Cardiac fibroblast (primary cell): ENCODE measurements at regions not wholly inside any gene's neighbourhood (a gene's known extent, or its start where the extent isn't known, plus 50 kb on each side); places are given as distances from the start of the nearest gene placed in this dataset.

Experiments
- DNase-seq, 2 donors: peaks; one replicate each; pipeline versions ENCODE4 v3.0.0 to v3.0.0-alpha.2; 2010; ENCODE audit warnings: low read depth in 2 of 2
- H3K4me3 ChIP-seq, 2 donors: replicated peaks in 1 of 2; 1 replicate in 1 of 2; 2 replicates in 1 of 2; pipeline ENCODE4 v1.5.1; 2011; ENCODE audit warnings: low read depth in 2 of 2, low read length in 2 of 2, mild to moderate bottlenecking in 2 of 2, moderate library complexity in 1 of 2
- TF ChIP-seq, protein P1 (sequence below): IDR thresholded peaks from one replicate; pipeline ENCODE4 v1.5.1; 2011; ENCODE audit warnings: low read depth, mild to moderate bottlenecking, low read length, inconsistent platforms

DNA sequence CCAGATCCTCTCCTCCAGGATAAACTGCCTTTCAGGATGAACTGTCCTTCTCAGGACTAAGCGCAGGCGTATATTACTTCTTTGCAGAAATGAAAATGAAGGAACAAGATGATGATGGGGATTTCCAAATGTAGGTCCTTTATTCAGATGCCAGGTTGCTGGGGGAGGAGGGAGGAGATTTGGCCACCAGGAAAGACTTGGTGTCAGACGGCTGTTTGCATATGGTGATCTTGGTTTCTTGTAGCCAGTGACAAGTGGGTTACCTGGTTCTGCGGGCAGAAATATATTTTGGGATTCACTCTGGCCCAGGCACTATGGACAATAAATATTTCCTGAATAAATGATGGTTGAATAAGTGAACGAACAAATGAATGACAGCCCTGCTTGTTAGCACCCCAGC is 243.4 kb downstream of the MIAT start:
- TF ChIP-seq, protein P1, sequence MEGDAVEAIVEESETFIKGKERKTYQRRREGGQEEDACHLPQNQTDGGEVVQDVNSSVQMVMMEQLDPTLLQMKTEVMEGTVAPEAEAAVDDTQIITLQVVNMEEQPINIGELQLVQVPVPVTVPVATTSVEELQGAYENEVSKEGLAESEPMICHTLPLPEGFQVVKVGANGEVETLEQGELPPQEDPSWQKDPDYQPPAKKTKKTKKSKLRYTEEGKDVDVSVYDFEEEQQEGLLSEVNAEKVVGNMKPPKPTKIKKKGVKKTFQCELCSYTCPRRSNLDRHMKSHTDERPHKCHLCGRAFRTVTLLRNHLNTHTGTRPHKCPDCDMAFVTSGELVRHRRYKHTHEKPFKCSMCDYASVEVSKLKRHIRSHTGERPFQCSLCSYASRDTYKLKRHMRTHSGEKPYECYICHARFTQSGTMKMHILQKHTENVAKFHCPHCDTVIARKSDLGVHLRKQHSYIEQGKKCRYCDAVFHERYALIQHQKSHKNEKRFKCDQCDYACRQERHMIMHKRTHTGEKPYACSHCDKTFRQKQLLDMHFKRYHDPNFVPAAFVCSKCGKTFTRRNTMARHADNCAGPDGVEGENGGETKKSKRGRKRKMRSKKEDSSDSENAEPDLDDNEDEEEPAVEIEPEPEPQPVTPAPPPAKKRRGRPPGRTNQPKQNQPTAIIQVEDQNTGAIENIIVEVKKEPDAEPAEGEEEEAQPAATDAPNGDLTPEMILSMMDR = no peak

DNA sequence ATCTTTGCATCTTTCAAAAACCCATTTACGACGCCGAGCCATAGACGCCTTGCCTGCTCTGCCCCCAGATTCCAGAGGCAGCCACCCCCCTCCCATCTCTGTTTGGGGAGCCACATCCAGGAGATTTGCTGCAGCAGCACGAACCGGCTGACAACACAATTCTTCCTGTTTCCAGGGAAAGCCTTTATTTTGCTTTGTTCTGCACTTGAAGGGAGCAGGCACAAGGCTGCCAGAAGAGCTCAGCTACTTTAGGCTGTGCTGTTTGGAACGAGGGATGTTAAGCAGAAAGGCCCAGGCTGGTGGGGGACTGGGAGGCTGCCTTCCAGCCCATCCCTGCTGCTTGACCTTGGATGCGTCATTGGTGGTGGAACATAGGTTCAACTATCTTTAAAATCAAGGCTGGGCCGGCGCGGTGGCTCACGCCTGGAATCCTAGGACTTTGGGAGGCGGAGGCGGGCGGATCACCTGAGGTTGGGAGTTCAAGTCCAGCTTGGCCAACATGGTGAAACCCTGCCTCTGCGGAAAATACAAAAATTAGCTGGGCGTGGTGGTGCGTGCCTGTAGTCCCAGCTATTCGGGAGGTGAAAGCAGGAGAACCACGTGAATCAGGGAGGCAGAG is 243.9 kb downstream of the MIAT start:
- TF ChIP-seq, protein P1 = no peak
- no peak for DNase-seq
- no peak overlapping the region for H3K4me3 ChIP-seq

More for the DNA sequence above, 243.4 kb downstream of the MIAT start:
- DNase-seq = no peak
- H3K4me3 ChIP-seq = no peak overlapping the region

DNA sequence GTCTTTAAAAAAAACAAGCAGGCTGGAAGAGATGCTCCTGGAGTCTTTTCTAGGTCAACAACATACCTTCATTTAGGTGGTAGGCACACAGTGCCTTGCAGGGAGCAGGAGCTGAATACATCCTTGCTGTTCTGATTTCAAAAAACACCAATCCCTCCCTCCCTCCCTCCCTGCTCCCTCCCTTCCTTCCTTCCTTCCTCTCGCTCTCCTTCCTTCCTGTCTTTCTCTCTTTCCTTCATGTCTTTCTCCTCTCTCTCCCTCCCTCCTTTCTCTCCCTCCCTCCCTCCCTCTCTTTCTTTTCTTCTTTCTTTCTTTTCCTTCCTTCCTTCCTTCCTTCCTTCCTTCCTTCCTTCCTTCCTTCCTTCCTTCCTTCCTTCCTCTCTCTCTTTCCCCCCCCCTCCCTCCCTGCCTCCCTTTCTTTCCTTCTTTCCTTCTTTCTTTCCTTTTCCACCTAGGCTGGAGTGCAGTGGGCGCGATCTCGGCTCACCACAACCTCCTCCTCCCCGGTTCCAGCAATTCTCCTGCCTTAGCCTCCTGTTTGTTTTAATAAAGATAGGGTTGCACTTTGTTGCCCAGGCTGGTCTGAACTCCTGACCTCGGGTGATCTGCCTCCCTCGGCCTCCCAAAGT is 245.1 kb downstream of the MIAT start:
- TF ChIP-seq, protein P1 = no peak
- no peak overlapping the region for H3K4me3 ChIP-seq
- no peak for DNase-seq

DNA sequence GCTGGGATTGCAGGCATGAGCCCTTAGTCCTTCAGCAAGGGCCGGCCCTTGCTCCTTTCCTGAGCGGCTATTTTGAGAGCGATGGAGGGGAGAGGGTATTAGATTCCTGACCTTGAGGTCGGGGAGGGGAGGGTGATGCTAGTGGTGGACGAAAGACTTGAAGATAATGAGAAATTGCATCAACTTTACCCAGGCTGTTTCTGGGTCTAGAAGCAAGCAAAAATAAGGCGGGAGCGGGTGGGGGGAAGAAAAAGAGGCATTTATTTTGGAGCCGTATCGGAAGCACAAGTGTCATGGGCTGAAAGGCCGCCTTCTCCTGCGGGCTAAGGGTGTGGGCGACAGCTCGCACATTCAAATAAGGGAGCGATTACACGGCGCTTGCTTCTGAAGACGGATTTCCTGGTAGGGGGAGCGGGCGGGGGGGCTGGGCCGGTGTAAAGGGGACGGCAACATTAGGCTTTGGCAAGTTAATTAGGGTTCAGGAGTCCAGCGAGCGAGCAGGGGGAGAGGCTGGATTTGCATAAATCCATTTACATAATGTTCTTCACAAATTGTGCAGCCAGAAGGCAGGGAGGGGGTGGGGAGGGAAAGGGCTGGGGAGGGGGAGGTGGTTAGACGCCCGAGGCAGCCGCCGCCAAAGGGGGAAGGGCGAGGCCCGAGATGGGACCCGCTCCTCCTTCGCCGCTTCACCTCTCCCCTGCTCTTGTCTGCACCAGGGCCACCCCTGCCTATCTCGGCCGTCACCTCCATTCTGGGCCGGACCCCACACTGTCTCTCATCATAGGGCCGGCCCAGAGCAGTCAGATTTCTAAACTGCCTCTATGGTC is 245.9 kb downstream of the MIAT start:
- H3K4me3 ChIP-seq = no peak overlapping the region
- TF ChIP-seq, protein P1 = no peak
- no peak for DNase-seq

DNA sequence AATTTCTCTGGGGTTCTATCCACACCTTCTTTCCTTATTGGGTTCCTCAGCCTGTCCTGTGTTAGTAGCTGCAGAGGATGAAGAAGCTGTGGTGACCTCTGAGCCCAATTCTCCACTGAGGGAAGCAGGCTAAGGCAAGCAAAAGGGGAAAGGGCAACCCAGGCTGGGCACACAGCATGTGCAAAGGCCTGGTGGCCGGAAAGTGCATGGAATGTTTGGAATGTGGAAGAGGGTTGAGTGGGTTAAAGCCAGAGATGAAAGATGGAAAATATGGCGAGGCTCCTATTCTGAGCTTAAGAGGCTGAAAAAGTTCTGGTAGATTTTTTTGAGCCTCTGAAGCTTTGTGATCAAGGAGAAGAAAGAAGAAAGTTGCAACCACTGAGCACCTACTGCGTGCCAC is 247.1 kb downstream of the MIAT start:
- H3K4me3 ChIP-seq = no peak overlapping the region
- TF ChIP-seq, protein P1 = no peak
- no peak for DNase-seq

DNA sequence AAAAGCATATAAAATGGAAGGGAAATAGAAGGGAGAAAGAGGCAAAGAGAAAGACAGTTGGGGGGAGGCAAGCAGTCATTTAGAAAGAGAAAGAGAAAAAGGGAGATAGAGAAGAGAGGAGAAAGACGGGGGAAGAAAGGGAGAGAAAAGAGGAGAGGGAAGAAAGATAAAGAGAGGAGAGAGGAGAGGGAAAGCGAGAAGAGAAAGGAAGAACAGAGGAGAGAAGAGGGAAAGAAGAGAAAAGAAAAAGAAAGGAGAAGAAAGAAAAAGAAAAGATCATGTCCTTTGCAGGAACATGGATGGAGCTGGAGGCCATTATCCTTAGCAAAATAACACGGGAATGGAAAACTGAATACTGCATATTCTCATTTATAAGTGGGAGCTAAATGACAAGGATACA is 247.7 kb downstream of the MIAT start:
- no peak overlapping the region for H3K4me3 ChIP-seq
- no peak for DNase-seq
- TF ChIP-seq, protein P1 = no peak
